GM19455 (cell line): ENCODE measurements at regions not wholly inside any gene's neighbourhood (a gene's known extent, or its start where the extent isn't known, plus 50 kb on each side); places are given as distances from the start of the nearest gene placed in this dataset.
A peak's percentile ranks its signal among the peaks of the same experiment; 100 is the strongest.
"Not testable (repeated sequence)": the region's sequence is repeated elsewhere in the genome, so short reads cannot be mapped to it uniquely, and the experiment has no call there.

Experiments used
- ATAC-seq: cut with Tn5 transposase; IDR thresholded peaks from one replicate; pipeline ENCODE4 v1.9.1; 2021; ENCODE audit not compliant: unreplicated experiment

- ATAC-seq = no peak
Observed at GRCh38 chr2:159880729-159881128, 82.7 kb upstream of the CD302 start.

GRCh38 chr2:159879051-159879604 is 81.1 kb upstream of the CD302 start:
- ATAC-seq = peak; percentile 83

GRCh38 chr2:159875083-159875482 is 77.1 kb upstream of the CD302 start:
- no peak for ATAC-seq

GRCh38 chr2:159873258-159873657 is 75.2 kb upstream of the CD302 start:
- ATAC-seq = no peak

GRCh38 chr2:159872353-159872752 is 74.3 kb upstream of the CD302 start:
- ATAC-seq = no peak

- not testable (repeated sequence) for ATAC-seq
Observed at GRCh38 chr2:159868598-159869159, 70.7 kb upstream of the CD302 start.

GRCh38 chr2:159867567-159868361 is 69.8 kb upstream of the CD302 start:
- ATAC-seq = no peak

- no peak for ATAC-seq
Observed at GRCh38 chr2:159863526-159864160, 65.6 kb upstream of the CD302 start.

- no peak for ATAC-seq
Observed at GRCh38 chr2:159860581-159861310, 62.7 kb upstream of the CD302 start.

- ATAC-seq = no peak
Observed at GRCh38 chr2:159859583-159859982, 61.6 kb upstream of the CD302 start.

GRCh38 chr2:159856760-159857159 is 58.8 kb upstream of the CD302 start:
- ATAC-seq = no peak

- ATAC-seq = no peak
Observed at GRCh38 chr2:159855557-159856061, 57.6 kb upstream of the CD302 start.

GRCh38 chr2:159855143-159855542 is 57.1 kb upstream of the CD302 start:
- ATAC-seq = no peak

- ATAC-seq = no peak
Observed at GRCh38 chr2:159854481-159854880, 56.5 kb upstream of the CD302 start.

GRCh38 chr2:159853101-159853500 is 55.1 kb upstream of the CD302 start:
- ATAC-seq = no peak

GRCh38 chr2:159851941-159852340 is 53.9 kb upstream of the CD302 start:
- ATAC-seq = no peak

- ATAC-seq = no peak
Observed at GRCh38 chr2:159850789-159851188, 52.8 kb upstream of the CD302 start.

- ATAC-seq = no peak
Observed at GRCh38 chr2:159849160-159849813, 51.3 kb upstream of the CD302 start.
